ENCODE measurements at regions not wholly inside any gene's neighbourhood (a gene's known extent, or its start where the extent isn't known, plus 50 kb on each side); places are given as distances from the start of the nearest gene placed in this dataset.

DNA sequence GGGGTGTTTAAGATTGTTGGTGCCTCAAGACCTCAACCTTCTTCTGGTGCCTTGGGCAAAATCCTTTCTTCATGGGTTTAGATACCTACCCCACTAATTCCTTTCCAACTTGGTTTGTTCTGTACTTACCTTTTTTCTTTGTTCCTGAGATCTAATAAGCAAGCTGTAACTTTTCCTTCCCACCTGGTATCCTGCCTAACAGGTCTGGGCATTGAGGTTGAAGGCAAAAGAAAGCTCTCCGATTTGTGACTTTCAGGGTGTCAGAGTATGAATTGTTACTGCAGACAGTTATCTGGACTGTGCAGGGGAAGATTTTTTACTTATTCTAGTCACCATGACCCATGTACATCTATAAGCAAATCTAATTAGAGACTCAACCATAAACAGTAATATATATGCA is 162.6 kb upstream of the DMRT1 start:
- H3K79me2 ChIP-seq (ENCODE audit: control insufficient read depth, insufficient read depth, low read length): no peaks in the 10 kb centered on the region
- no peaks in the 10 kb centered on the region for H3K9me3 ChIP-seq (ENCODE audit: control insufficient read depth, insufficient read depth, low read depth, low read length)
- no peaks in the 10 kb centered on the region for H3K27me3 ChIP-seq (ENCODE audit: control insufficient read depth, insufficient read depth, low read length)
- H3K9ac ChIP-seq (ENCODE audit: insufficient read depth, low read length): no peak overlapping the region
- no peak overlapping the region for H3K4me3 ChIP-seq (replicated peaks in 1 of 4; ENCODE audit: control extremely low read depth in 1 of 4, insufficient read depth in 1 of 4, low read depth in 3 of 4, low read length in 4 of 4)
- no peak overlapping the region for H2AFZ ChIP-seq (ENCODE audit: low read length)
- no peaks in the 10 kb centered on the region for H3K36me3 ChIP-seq (ENCODE audit: control insufficient read depth, insufficient read depth, low read length)
- H3K4me1 ChIP-seq (ENCODE audit: control insufficient read depth, extremely low read depth, insufficient read depth, low read length): no peaks in the 10 kb centered on the region
- TF ChIP-seq, protein P1, sequence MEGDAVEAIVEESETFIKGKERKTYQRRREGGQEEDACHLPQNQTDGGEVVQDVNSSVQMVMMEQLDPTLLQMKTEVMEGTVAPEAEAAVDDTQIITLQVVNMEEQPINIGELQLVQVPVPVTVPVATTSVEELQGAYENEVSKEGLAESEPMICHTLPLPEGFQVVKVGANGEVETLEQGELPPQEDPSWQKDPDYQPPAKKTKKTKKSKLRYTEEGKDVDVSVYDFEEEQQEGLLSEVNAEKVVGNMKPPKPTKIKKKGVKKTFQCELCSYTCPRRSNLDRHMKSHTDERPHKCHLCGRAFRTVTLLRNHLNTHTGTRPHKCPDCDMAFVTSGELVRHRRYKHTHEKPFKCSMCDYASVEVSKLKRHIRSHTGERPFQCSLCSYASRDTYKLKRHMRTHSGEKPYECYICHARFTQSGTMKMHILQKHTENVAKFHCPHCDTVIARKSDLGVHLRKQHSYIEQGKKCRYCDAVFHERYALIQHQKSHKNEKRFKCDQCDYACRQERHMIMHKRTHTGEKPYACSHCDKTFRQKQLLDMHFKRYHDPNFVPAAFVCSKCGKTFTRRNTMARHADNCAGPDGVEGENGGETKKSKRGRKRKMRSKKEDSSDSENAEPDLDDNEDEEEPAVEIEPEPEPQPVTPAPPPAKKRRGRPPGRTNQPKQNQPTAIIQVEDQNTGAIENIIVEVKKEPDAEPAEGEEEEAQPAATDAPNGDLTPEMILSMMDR (conservative IDR thresholded peaks at IDR 0.05 in 1 of 2, IDR thresholded peaks at IDR 0.05 in 1 of 2; ENCODE audit: low read depth in 1 of 2, low read length in 2 of 2): no peak
- TF ChIP-seq EZH2 (IDR thresholded peaks at IDR 0.05; ENCODE audit: low read length, missing control alignments): no peak
- no peak overlapping the region for H3K27ac ChIP-seq (ENCODE audit: insufficient read depth, low read length)
- no peak for DNase-seq (ENCODE audit: low read depth in 2 of 2)
- H4K20me1 ChIP-seq (ENCODE audit: control insufficient read depth, extremely low read depth, insufficient read depth, low read length): no peaks in the 10 kb centered on the region
- no peak overlapping the region for H3K4me2 ChIP-seq (ENCODE audit: extremely low read depth, insufficient read depth, low read length)

DNA sequence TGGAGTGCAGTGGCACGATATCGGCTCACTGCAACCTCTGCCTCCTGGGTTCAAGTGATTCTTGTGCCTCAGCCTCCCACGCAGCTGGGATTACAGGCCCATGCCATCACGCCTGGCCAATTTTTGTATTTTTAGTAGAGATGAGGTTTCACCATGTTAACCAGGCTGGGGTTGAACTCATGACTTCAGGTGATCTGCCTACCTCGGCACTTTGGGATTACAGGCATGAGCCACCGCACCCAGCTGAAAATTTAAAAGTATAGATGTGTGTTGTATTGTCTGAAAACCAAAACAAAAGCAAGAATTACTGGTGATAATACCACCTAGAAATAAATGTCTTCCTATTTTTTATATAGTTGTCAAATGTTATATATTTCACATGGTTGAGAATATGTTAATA is 162.0 kb upstream of the DMRT1 start:
- no peak overlapping the region for H2AFZ ChIP-seq (ENCODE audit: low read length)
- H3K79me2 ChIP-seq (ENCODE audit: control insufficient read depth, insufficient read depth, low read length): no peaks in the 10 kb centered on the region
- H3K4me3 ChIP-seq (replicated peaks in 1 of 4; ENCODE audit: control extremely low read depth in 1 of 4, insufficient read depth in 1 of 4, low read depth in 3 of 4, low read length in 4 of 4): no peak overlapping the region
- no peak overlapping the region for H3K27ac ChIP-seq (ENCODE audit: insufficient read depth, low read length)
- no peaks in the 10 kb centered on the region for H3K4me1 ChIP-seq (ENCODE audit: control insufficient read depth, extremely low read depth, insufficient read depth, low read length)
- DNase-seq (ENCODE audit: low read depth in 2 of 2): no peak
- no peaks in the 10 kb centered on the region for H3K9me3 ChIP-seq (ENCODE audit: control insufficient read depth, insufficient read depth, low read depth, low read length)
- H4K20me1 ChIP-seq (ENCODE audit: control insufficient read depth, extremely low read depth, insufficient read depth, low read length): no peaks in the 10 kb centered on the region
- no peak overlapping the region for H3K9ac ChIP-seq (ENCODE audit: insufficient read depth, low read length)
- no peak for TF ChIP-seq EZH2 (IDR thresholded peaks at IDR 0.05; ENCODE audit: low read length, missing control alignments)
- TF ChIP-seq, protein P1 (conservative IDR thresholded peaks at IDR 0.05 in 1 of 2, IDR thresholded peaks at IDR 0.05 in 1 of 2; ENCODE audit: low read depth in 1 of 2, low read length in 2 of 2): no peak
- no peaks in the 10 kb centered on the region for H3K36me3 ChIP-seq (ENCODE audit: control insufficient read depth, insufficient read depth, low read length)
- H3K4me2 ChIP-seq (ENCODE audit: extremely low read depth, insufficient read depth, low read length): no peak overlapping the region
- H3K27me3 ChIP-seq (ENCODE audit: control insufficient read depth, insufficient read depth, low read length): no peaks in the 10 kb centered on the region

DNA sequence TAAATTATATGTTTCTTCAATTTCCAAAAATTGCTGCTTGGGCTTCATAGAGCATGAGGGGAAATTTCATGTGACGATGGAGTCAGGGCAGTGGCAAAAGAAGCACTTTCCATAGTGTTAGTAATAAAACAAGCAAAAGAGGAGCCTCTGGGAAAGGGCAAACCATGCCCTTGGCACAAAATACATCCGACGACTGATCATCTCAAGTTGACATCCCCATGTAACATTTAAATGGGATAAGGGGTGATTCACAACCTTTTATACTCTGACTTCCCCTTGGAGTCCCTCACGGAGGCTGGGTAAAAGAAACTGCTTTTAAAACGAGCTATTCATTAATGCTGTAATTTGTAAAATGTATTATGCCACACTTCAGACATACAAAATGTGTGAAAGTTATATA is 161.4 kb upstream of the DMRT1 start:
- no peaks in the 10 kb centered on the region for H4K20me1 ChIP-seq (ENCODE audit: control insufficient read depth, extremely low read depth, insufficient read depth, low read length)
- H3K36me3 ChIP-seq (ENCODE audit: control insufficient read depth, insufficient read depth, low read length): no peaks in the 10 kb centered on the region
- peak in 1 of 2 donors; percentile 41 for DNase-seq (ENCODE audit: low read depth in 2 of 2)
- H3K79me2 ChIP-seq (ENCODE audit: control insufficient read depth, insufficient read depth, low read length): no peaks in the 10 kb centered on the region
- H3K27ac ChIP-seq (ENCODE audit: insufficient read depth, low read length): no peak overlapping the region
- no peak overlapping the region for H2AFZ ChIP-seq (ENCODE audit: low read length)
- no peak overlapping the region for H3K4me2 ChIP-seq (ENCODE audit: extremely low read depth, insufficient read depth, low read length)
- no peaks in the 10 kb centered on the region for H3K9me3 ChIP-seq (ENCODE audit: control insufficient read depth, insufficient read depth, low read depth, low read length)
- H3K27me3 ChIP-seq (ENCODE audit: control insufficient read depth, insufficient read depth, low read length): no peaks in the 10 kb centered on the region
- H3K9ac ChIP-seq (ENCODE audit: insufficient read depth, low read length): no peak overlapping the region
- H3K4me1 ChIP-seq (ENCODE audit: control insufficient read depth, extremely low read depth, insufficient read depth, low read length): no peaks in the 10 kb centered on the region
- no peak overlapping the region for H3K4me3 ChIP-seq (replicated peaks in 1 of 4; ENCODE audit: control extremely low read depth in 1 of 4, insufficient read depth in 1 of 4, low read depth in 3 of 4, low read length in 4 of 4)
- TF ChIP-seq, protein P1 (conservative IDR thresholded peaks at IDR 0.05 in 1 of 2, IDR thresholded peaks at IDR 0.05 in 1 of 2; ENCODE audit: low read depth in 1 of 2, low read length in 2 of 2): no peak
- no peak for TF ChIP-seq EZH2 (IDR thresholded peaks at IDR 0.05; ENCODE audit: low read length, missing control alignments)

All from fibroblast of lung (primary cell).